NCI-H1105 treated with DMSO at 0.1 percent for 48 hours (cell line): ENCODE measurements at regions not wholly inside any gene's neighbourhood (a gene's known extent, or its start where the extent isn't known, plus 50 kb on each side); places are given as distances from the start of the nearest gene placed in this dataset.
A peak's percentile ranks its signal among the peaks of the same experiment; 100 is the strongest.

Source experiments
- DNase-seq: peaks from one replicate; lab custom pipeline; 2025; lab: John Stamatoyannopoulos, UW

GRCh38 chr9:28024676-28025075 is 451.4 kb upstream of the C9orf72 start:
- peak; percentile 96 for DNase-seq

GRCh38 chr9:28025186-28025585 is 451.9 kb upstream of the C9orf72 start:
- DNase-seq, result no peak

GRCh38 chr9:28031521-28032267 is 458.4 kb upstream of the C9orf72 start:
- DNase-seq, result no peak

GRCh38 chr9:28032268-28032590 is 458.9 kb upstream of the C9orf72 start:
- DNase-seq, result no peak

GRCh38 chr9:28034242-28034641 is 461.0 kb upstream of the C9orf72 start:
- no peak for DNase-seq

- DNase-seq, result no peak
Measured at GRCh38 chr9:28037968-28038367, 464.7 kb upstream of the C9orf72 start.

- DNase-seq, result no peak
Measured at GRCh38 chr9:28045051-28045450, 471.8 kb upstream of the C9orf72 start.

- no peak for DNase-seq
Measured at GRCh38 chr9:28050046-28050445, 476.8 kb upstream of the C9orf72 start.

- DNase-seq, result no peak
Measured at GRCh38 chr9:28050941-28051340, 477.7 kb upstream of the C9orf72 start.

GRCh38 chr9:28051559-28052503 is 478.6 kb upstream of the C9orf72 start:
- DNase-seq, result no peak

GRCh38 chr9:28053096-28053777 is 480.0 kb upstream of the C9orf72 start:
- DNase-seq, result peak; percentile 77

GRCh38 chr9:28056006-28056405 is 482.7 kb upstream of the C9orf72 start:
- no peak for DNase-seq

GRCh38 chr9:28056466-28056865 is 483.2 kb upstream of the C9orf72 start:
- no peak for DNase-seq

GRCh38 chr9:28059192-28059591 is 485.9 kb upstream of the C9orf72 start:
- DNase-seq, result no peak

GRCh38 chr9:28064241-28064815 is 491.0 kb upstream of the C9orf72 start:
- DNase-seq, result no peak

- DNase-seq, result peak; percentile 44
Measured at GRCh38 chr9:28073270-28073669, 500.0 kb upstream of the C9orf72 start.

- DNase-seq, result no peak
Measured at GRCh38 chr9:28079677-28080076, 506.4 kb upstream of the C9orf72 start.

- no peak for DNase-seq
Measured at GRCh38 chr9:28082671-28083070, 509.4 kb upstream of the C9orf72 start.

GRCh38 chr9:28086881-28087280 is 513.6 kb upstream of the C9orf72 start:
- DNase-seq, result peak; percentile 33

GRCh38 chr9:28092981-28093936 is 520.0 kb upstream of the C9orf72 start:
- DNase-seq, result peak; percentile 27

GRCh38 chr9:28101509-28101908 is 528.2 kb upstream of the C9orf72 start:
- no peak for DNase-seq
